ENCODE measurements at regions not wholly inside any gene's neighbourhood (a gene's known extent, or its start where the extent isn't known, plus 50 kb on each side); places are given as distances from the start of the nearest gene placed in this dataset.

GRCh38 chr18:8458546-8459215 is 150.6 kb upstream of the RAB12 start:
- no peak for DNase-seq

GRCh38 chr18:8460748-8461147 is 148.5 kb upstream of the RAB12 start:
- DNase-seq = no peak

GRCh38 chr18:8461544-8461943 is 147.7 kb upstream of the RAB12 start:
- DNase-seq = no peak

- DNase-seq = no peak
Observed at GRCh38 chr18:8462651-8463185, 146.5 kb upstream of the RAB12 start.

GRCh38 chr18:8463791-8464190 is 145.4 kb upstream of the RAB12 start:
- DNase-seq = no peak

GRCh38 chr18:8468191-8468590 is 141.0 kb upstream of the RAB12 start:
- no peak for DNase-seq

GRCh38 chr18:8468921-8469335 is 140.3 kb upstream of the RAB12 start:
- DNase-seq = no peak

GRCh38 chr18:8469544-8470130 is 139.6 kb upstream of the RAB12 start:
- DNase-seq = no peak

GRCh38 chr18:8471372-8471771 is 137.9 kb upstream of the RAB12 start:
- DNase-seq = no peak

GRCh38 chr18:8474661-8475060 is 134.6 kb upstream of the RAB12 start:
- no peak for DNase-seq

GRCh38 chr18:8477615-8478014 is 131.6 kb upstream of the RAB12 start:
- DNase-seq = no peak

- peak; percentile 56 to 68 for DNase-seq
Observed at GRCh38 chr18:8478166-8478967, 130.9 kb upstream of the RAB12 start.

GRCh38 chr18:8478968-8479370 is 130.3 kb upstream of the RAB12 start:
- DNase-seq = no peak

- DNase-seq = no peak
Observed at GRCh38 chr18:8479789-8480188, 129.4 kb upstream of the RAB12 start.

- no peak for DNase-seq
Observed at GRCh38 chr18:8480506-8481328, 128.5 kb upstream of the RAB12 start.

- DNase-seq = no peak
Observed at GRCh38 chr18:8484951-8485350, 124.3 kb upstream of the RAB12 start.

GRCh38 chr18:8489761-8490160 is 119.5 kb upstream of the RAB12 start:
- DNase-seq = no peak

GRCh38 chr18:8491516-8491915 is 117.7 kb upstream of the RAB12 start:
- DNase-seq = no peak

- no peak for DNase-seq
Observed at GRCh38 chr18:8493141-8493540, 116.1 kb upstream of the RAB12 start.

GRCh38 chr18:8496186-8496585 is 113.1 kb upstream of the RAB12 start:
- no peak for DNase-seq

- no peak for DNase-seq
Observed at GRCh38 chr18:8498905-8499304, 110.3 kb upstream of the RAB12 start.

GRCh38 chr18:8499810-8500675 is 109.2 kb upstream of the RAB12 start:
- DNase-seq = no peak

All from stimulated activated CD4-positive, alpha-beta T cell treated with anti-CD3 and anti-CD28 coated beads, Interleukin-2, amount 100 ng/mL, for 48 hours (primary cell).